ENCODE measurements at regions not wholly inside any gene's neighbourhood (a gene's known extent, or its start where the extent isn't known, plus 50 kb on each side); places are given as distances from the start of the nearest gene placed in this dataset.
"Not testable (repeated sequence)": the region's sequence is repeated elsewhere in the genome, so short reads cannot be mapped to it uniquely, and the experiment has no call there.

GRCh38 chr2:131689066-131689465 lies 161.4 kb downstream of the CCDC74A start:
- H3K36me3 ChIP-seq (ENCODE audit: control insufficient read depth, insufficient read depth, low read length); H3K9ac ChIP-seq (ENCODE audit: insufficient read depth, low read length); DNase-seq (ENCODE audit: low read depth in 2 of 2); H4K20me1 ChIP-seq (ENCODE audit: control insufficient read depth, extremely low read depth, insufficient read depth, low read length); H2AFZ ChIP-seq (ENCODE audit: low read length); H3K4me2 ChIP-seq (ENCODE audit: extremely low read depth, insufficient read depth, low read length); H3K4me3 ChIP-seq (replicated peaks in 1 of 4; ENCODE audit: control extremely low read depth in 1 of 4, insufficient read depth in 1 of 4, low read depth in 3 of 4, low read length in 4 of 4); H3K9me3 ChIP-seq (ENCODE audit: control insufficient read depth, insufficient read depth, low read depth, low read length); H3K27me3 ChIP-seq (ENCODE audit: control insufficient read depth, insufficient read depth, low read length); H3K79me2 ChIP-seq (ENCODE audit: control insufficient read depth, insufficient read depth, low read length); H3K4me1 ChIP-seq (ENCODE audit: control insufficient read depth, extremely low read depth, insufficient read depth, low read length); H3K27ac ChIP-seq (ENCODE audit: insufficient read depth, low read length): not testable (repeated sequence)

- H3K79me2 ChIP-seq (ENCODE audit: control insufficient read depth, insufficient read depth, low read length); H3K36me3 ChIP-seq (ENCODE audit: control insufficient read depth, insufficient read depth, low read length); DNase-seq (ENCODE audit: low read depth in 2 of 2); H3K9me3 ChIP-seq (ENCODE audit: control insufficient read depth, insufficient read depth, low read depth, low read length); H3K4me1 ChIP-seq (ENCODE audit: control insufficient read depth, extremely low read depth, insufficient read depth, low read length); H3K9ac ChIP-seq (ENCODE audit: insufficient read depth, low read length); H3K27me3 ChIP-seq (ENCODE audit: control insufficient read depth, insufficient read depth, low read length); H4K20me1 ChIP-seq (ENCODE audit: control insufficient read depth, extremely low read depth, insufficient read depth, low read length); H2AFZ ChIP-seq (ENCODE audit: low read length); H3K4me3 ChIP-seq (replicated peaks in 1 of 4; ENCODE audit: control extremely low read depth in 1 of 4, insufficient read depth in 1 of 4, low read depth in 3 of 4, low read length in 4 of 4); H3K4me2 ChIP-seq (ENCODE audit: extremely low read depth, insufficient read depth, low read length); H3K27ac ChIP-seq (ENCODE audit: insufficient read depth, low read length): not testable (repeated sequence)
These were observed 183.6 kb downstream of the CCDC74A start for GRCh38 chr2:131711268-131711667.

- H3K27ac ChIP-seq (ENCODE audit: insufficient read depth, low read length); H4K20me1 ChIP-seq (ENCODE audit: control insufficient read depth, extremely low read depth, insufficient read depth, low read length); H2AFZ ChIP-seq (ENCODE audit: low read length); H3K79me2 ChIP-seq (ENCODE audit: control insufficient read depth, insufficient read depth, low read length); H3K27me3 ChIP-seq (ENCODE audit: control insufficient read depth, insufficient read depth, low read length); H3K36me3 ChIP-seq (ENCODE audit: control insufficient read depth, insufficient read depth, low read length); H3K9ac ChIP-seq (ENCODE audit: insufficient read depth, low read length); H3K4me1 ChIP-seq (ENCODE audit: control insufficient read depth, extremely low read depth, insufficient read depth, low read length); DNase-seq (ENCODE audit: low read depth in 2 of 2); H3K4me2 ChIP-seq (ENCODE audit: extremely low read depth, insufficient read depth, low read length); H3K9me3 ChIP-seq (ENCODE audit: control insufficient read depth, insufficient read depth, low read depth, low read length); H3K4me3 ChIP-seq (replicated peaks in 1 of 4; ENCODE audit: control extremely low read depth in 1 of 4, insufficient read depth in 1 of 4, low read depth in 3 of 4, low read length in 4 of 4): not testable (repeated sequence)
These were observed 190.2 kb downstream of the CCDC74A start for GRCh38 chr2:131717907-131718306.

DNA sequence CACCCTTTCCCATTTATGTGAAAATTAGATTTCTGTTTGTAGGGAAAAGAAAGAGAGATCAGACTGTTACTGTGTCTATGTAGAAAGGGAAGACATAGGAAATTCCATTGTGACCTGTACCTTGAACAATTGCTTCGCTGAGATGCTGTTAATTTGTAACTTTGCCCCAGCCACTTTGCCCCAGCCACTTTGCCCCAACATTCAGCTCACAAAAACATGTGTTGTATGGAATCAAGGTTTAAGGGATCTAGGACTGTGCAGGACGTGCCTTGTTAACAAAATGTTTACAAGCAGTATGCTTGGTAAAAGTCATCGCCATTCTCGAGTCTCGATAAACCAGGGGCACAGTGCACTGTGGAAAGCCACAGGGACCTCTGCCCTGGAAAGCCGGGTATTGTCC lies 193.5 kb downstream of the CCDC74A start:
- not testable (repeated sequence) for H3K4me2 ChIP-seq (ENCODE audit: extremely low read depth, insufficient read depth, low read length); H2AFZ ChIP-seq (ENCODE audit: low read length)

DNA sequence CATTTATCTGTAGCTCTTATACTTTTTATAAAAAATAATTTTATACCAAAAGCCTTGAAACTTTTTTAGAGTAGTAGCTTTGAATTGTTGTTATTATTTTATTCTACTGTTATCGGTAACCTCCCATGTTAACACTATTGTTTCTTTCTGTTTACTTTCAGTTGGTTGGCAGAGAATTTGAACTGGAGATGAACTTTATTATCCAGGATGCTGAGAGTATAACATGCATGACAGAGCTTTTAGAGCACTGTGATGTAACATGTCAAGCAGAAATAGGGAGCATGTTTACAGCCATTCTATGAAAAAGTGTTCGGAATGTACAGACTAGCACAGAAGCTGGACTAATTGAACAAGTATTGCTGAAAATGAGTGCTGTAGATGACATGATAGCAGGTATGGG lies 194.6 kb downstream of the CCDC74A start:
- H3K4me2 ChIP-seq (ENCODE audit: extremely low read depth, insufficient read depth, low read length); H3K36me3 ChIP-seq (ENCODE audit: control insufficient read depth, insufficient read depth, low read length); H3K27ac ChIP-seq (ENCODE audit: insufficient read depth, low read length); H2AFZ ChIP-seq (ENCODE audit: low read length); H3K27me3 ChIP-seq (ENCODE audit: control insufficient read depth, insufficient read depth, low read length); DNase-seq (ENCODE audit: low read depth in 2 of 2); H3K4me1 ChIP-seq (ENCODE audit: control insufficient read depth, extremely low read depth, insufficient read depth, low read length); H3K9me3 ChIP-seq (ENCODE audit: control insufficient read depth, insufficient read depth, low read depth, low read length); H4K20me1 ChIP-seq (ENCODE audit: control insufficient read depth, extremely low read depth, insufficient read depth, low read length); H3K79me2 ChIP-seq (ENCODE audit: control insufficient read depth, insufficient read depth, low read length); H3K4me3 ChIP-seq (replicated peaks in 1 of 4; ENCODE audit: control extremely low read depth in 1 of 4, insufficient read depth in 1 of 4, low read depth in 3 of 4, low read length in 4 of 4); H3K9ac ChIP-seq (ENCODE audit: insufficient read depth, low read length): not testable (repeated sequence)

More for the DNA sequence above, 193.5 kb downstream of the CCDC74A start:
- not testable (repeated sequence) for DNase-seq (ENCODE audit: low read depth in 2 of 2); H3K9me3 ChIP-seq (ENCODE audit: control insufficient read depth, insufficient read depth, low read depth, low read length); H3K36me3 ChIP-seq (ENCODE audit: control insufficient read depth, insufficient read depth, low read length); H3K4me1 ChIP-seq (ENCODE audit: control insufficient read depth, extremely low read depth, insufficient read depth, low read length); H3K27me3 ChIP-seq (ENCODE audit: control insufficient read depth, insufficient read depth, low read length); H3K9ac ChIP-seq (ENCODE audit: insufficient read depth, low read length); H3K27ac ChIP-seq (ENCODE audit: insufficient read depth, low read length); H3K79me2 ChIP-seq (ENCODE audit: control insufficient read depth, insufficient read depth, low read length); H4K20me1 ChIP-seq (ENCODE audit: control insufficient read depth, extremely low read depth, insufficient read depth, low read length); H3K4me3 ChIP-seq (replicated peaks in 1 of 4; ENCODE audit: control extremely low read depth in 1 of 4, insufficient read depth in 1 of 4, low read depth in 3 of 4, low read length in 4 of 4)

Data from fibroblast of lung (primary cell).